Endothelial cell of umbilical vein (primary cell): ENCODE measurements at regions not wholly inside any gene's neighbourhood (a gene's known extent, or its start where the extent isn't known, plus 50 kb on each side); places are given as distances from the start of the nearest gene placed in this dataset.

Source experiments
- BruUV-seq: library from RNA; stranded (reverse); fragments of 400-500 nt; replicated peaks from 2 replicates; lab custom pipeline; 2021; lab: Mats Ljungman, UMichigan
- CTCF ChIA-PET: fragments of 300-600, 350-600 bp; sonication (Branson Sonifier 250); formaldehyde crosslinking; loops from one replicate; lab custom pipeline; 2021; ENCODE audit warnings: antibody characterized with exemption, inconsistent platforms; lab: Charles Lee
- POLR2A ChIA-PET: fragments of 300-600, 350-600 bp; sonication (Branson Sonifier 250); formaldehyde crosslinking; loops from one replicate; lab custom pipeline; 2021; ENCODE audit warnings: antibody characterized with exemption, inconsistent platforms; lab: Charles Lee
- DNase-seq: peaks from one replicate; pipeline ENCODE4 v3.0.0-alpha.2; 2011; ENCODE audit warnings: low read depth, low spot score
- FAIRE-seq: peaks from 2 replicates; lab custom pipeline; 2011; peaks lifted over from hg19 to GRCh38; lab: Jason Lieb, UNC
- H2AFZ ChIP-seq: 2 replicates; pipeline ENCODE4 v1.6.0; 2012; ENCODE audit warnings: low read depth, low read length, control low read depth, inconsistent platforms
- H3K27ac ChIP-seq: 2 replicates; pipeline ENCODE4 v1.5.1; 2011; ENCODE audit warnings: low read depth, mild to moderate bottlenecking, control low read depth, low read length, moderate library complexity; ENCODE audit not compliant: insufficient read depth
- H3K27me3 ChIP-seq, 2 experiments: 2 replicates each; pipeline versions ENCODE4 v1.6.0 to v1.6.1; 2011; ENCODE audit warnings: low read length in 2 of 2, mixed read lengths in 1 of 2; ENCODE audit not compliant: control insufficient read depth in 2 of 2, insufficient read depth in 2 of 2
- H3K36me3 ChIP-seq, 2 experiments: 2 replicates in 1 of 2; 3 replicates in 1 of 2; pipeline ENCODE4 v1.5.1; 2011; ENCODE audit warnings: low read length in 2 of 2, mild to moderate bottlenecking in 1 of 2, moderate library complexity in 1 of 2; ENCODE audit not compliant: control insufficient read depth in 2 of 2, insufficient read depth in 2 of 2; ENCODE audit errors: extremely low read depth in 1 of 2
- H3K4me1 ChIP-seq: 3 replicates; pipeline ENCODE4 v1.5.1; 2011; ENCODE audit warnings: mild to moderate bottlenecking, low read length; ENCODE audit not compliant: control insufficient read depth, insufficient read depth; ENCODE audit errors: extremely low read depth
- H3K4me2 ChIP-seq: 2 replicates; pipeline ENCODE4 v1.6.1; 2011; ENCODE audit warnings: low read length, control low read depth, mixed read lengths; ENCODE audit not compliant: insufficient read depth
- H3K4me3 ChIP-seq, 3 experiments: fragments of 200-600 bp in 1 of 3; sonication (generic), shearing (Covaris generic) in 1 of 3; replicated peaks in 1 of 3; 2 replicates each; pipeline ENCODE4 v1.5.1; 2011 to 2016; ENCODE audit warnings: control low read depth in 3 of 3, low read length in 3 of 3, mild to moderate bottlenecking in 2 of 3, inconsistent platforms in 1 of 3, low read depth in 1 of 3, moderate library complexity in 1 of 3; ENCODE audit not compliant: insufficient read depth in 1 of 3
- H3K79me2 ChIP-seq: 2 replicates; pipeline ENCODE4 v1.6.0; 2012; ENCODE audit warnings: low read length, inconsistent platforms; ENCODE audit not compliant: control insufficient read depth, insufficient read depth
- H3K9ac ChIP-seq: replicated peaks from 2 replicates; pipeline ENCODE3; 2011; ENCODE audit warnings: low read length, control low read depth; ENCODE audit not compliant: insufficient read depth; ENCODE audit errors: extremely low read depth
- H3K9me1 ChIP-seq: replicated peaks from 3 replicates; pipeline ENCODE4 v1.6.0; 2011; ENCODE audit warnings: mild to moderate bottlenecking, low read length; ENCODE audit not compliant: control insufficient read depth, insufficient read depth; ENCODE audit errors: extremely low read depth
- H3K9me3 ChIP-seq: replicated peaks from 2 replicates; pipeline ENCODE4 v1.5.1; 2012; ENCODE audit warnings: low read length, inconsistent platforms; ENCODE audit not compliant: control insufficient read depth, insufficient read depth
- H4K20me1 ChIP-seq: replicated peaks from 2 replicates; pipeline ENCODE3; 2011; ENCODE audit warnings: mild to moderate bottlenecking, low read length; ENCODE audit not compliant: control insufficient read depth, insufficient read depth; ENCODE audit errors: extremely low read depth
- EZH2 ChIP-seq: IDR thresholded peaks from 2 replicates; pipeline ENCODE4 v1.6.1; 2012; ENCODE audit warnings: borderline replicate concordance, low read depth, mild to moderate bottlenecking, moderate library complexity, low read length, inconsistent platforms; ENCODE audit not compliant: severe bottlenecking
- FOS ChIP-seq: IDR thresholded peaks from 2 replicates; pipeline ENCODE4 v1.6.1; 2011; ENCODE audit warnings: mild to moderate bottlenecking, low read length, moderate library complexity, borderline replicate concordance; ENCODE audit not compliant: insufficient read depth
- GATA2 ChIP-seq: IDR thresholded peaks from 2 replicates; pipeline ENCODE4 v1.7.0; 2011; ENCODE audit warnings: low read depth, mild to moderate bottlenecking, moderate library complexity, mixed read lengths, low read length; ENCODE audit not compliant: insufficient read length, insufficient read depth
- JUN ChIP-seq: IDR thresholded peaks from 2 replicates; pipeline ENCODE4 v1.6.1; 2011; ENCODE audit warnings: borderline replicate concordance, low read depth; ENCODE audit not compliant: insufficient read length, insufficient read depth
- MYC ChIP-seq: IDR thresholded peaks from one replicate; pipeline ENCODE4 v1.6.1; 2011; ENCODE audit warnings: mild to moderate bottlenecking, low read depth, low read length
- POLR2A ChIP-seq: IDR thresholded peaks from 2 replicates; pipeline ENCODE4 v1.6.1; 2012; ENCODE audit warnings: low read depth, mild to moderate bottlenecking, control low read depth, low read length
- POLR2AphosphoS5 ChIP-seq: IDR thresholded peaks from 2 replicates; pipeline ENCODE4 v1.6.1; 2012; ENCODE audit warnings: low read depth, mild to moderate bottlenecking, control low read depth, low read length, moderate library complexity; ENCODE audit not compliant: insufficient read depth
- dilution Hi-C: fragments of 300-500 bp; cut with MboI; formaldehyde crosslinking; loops from one replicate; pipeline ENCODE4 v1.15.0; 2019; ENCODE audit warnings: low sequenced_read_pairs; ENCODE audit not compliant: extremely low pct_ligation_motif_present
- intact Hi-C: fragments of 100-400 bp; cut with micrococcal nuclease; formaldehyde crosslinking; loops from one replicate; pipeline ENCODE4 v1.10.0; 2022
- TF ChIP-seq, protein P1 (sequence below), 2 donors: IDR thresholded peaks; 1 replicate in 1 of 2; 2 replicates in 1 of 2; pipeline ENCODE4 v1.5.1; 2011; ENCODE audit warnings: low read length in 2 of 2, mild to moderate bottlenecking in 2 of 2, moderate library complexity in 2 of 2, control low read depth in 1 of 2, inconsistent platforms in 1 of 2, low read depth in 1 of 2; ENCODE audit not compliant: insufficient read depth in 1 of 2; ENCODE audit errors: extremely low read depth in 1 of 2
- TF ChIP-seq, protein P2 (sequence below): IDR thresholded peaks from 2 replicates; pipeline ENCODE4 v1.6.1; 2011; ENCODE audit not compliant: insufficient read depth, insufficient read length

DNA sequence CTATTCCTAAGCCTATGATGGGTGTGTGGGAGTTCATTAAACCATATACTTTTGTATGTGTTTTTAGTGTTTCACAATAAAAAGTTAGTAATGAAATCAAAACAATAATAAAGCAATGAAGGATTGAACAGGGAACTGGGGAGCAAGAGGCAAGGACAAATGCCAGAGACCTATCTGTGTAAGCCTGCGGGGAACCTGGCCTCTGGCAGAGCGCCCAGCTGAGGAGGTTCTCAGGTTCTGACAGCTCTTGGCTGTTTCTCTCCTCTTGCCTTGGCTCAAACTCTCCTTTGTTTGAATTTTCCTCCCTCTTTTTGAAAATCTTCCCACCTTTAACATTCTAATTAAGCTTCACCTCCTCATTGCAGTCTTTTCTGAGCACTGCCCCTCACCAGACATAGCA lies 200.0 kb upstream of the NCKAP5 start:
- Histone ChIP-seq H3K4me3 (no peak overlapping the region), H3K27ac (no peak overlapping the region), H2AFZ (no peak overlapping the region), H4K20me1 (no peaks in the 10 kb centered on the region), H3K36me3 (no peaks in the 10 kb centered on the region), H3K4me2 (no peak overlapping the region), H3K4me1 (no peaks in the 10 kb centered on the region), H3K27me3 (no peaks in the 10 kb centered on the region), H3K9me1 (no peaks in the 10 kb centered on the region), H3K9me3 (no peaks in the 10 kb centered on the region), H3K9ac (no peak overlapping the region), H3K79me2 (no peaks in the 10 kb centered on the region)
- ChIA-PET POLR2A (no interaction called here), CTCF (no interaction called here)
- TF ChIP-seq, protein P1, sequence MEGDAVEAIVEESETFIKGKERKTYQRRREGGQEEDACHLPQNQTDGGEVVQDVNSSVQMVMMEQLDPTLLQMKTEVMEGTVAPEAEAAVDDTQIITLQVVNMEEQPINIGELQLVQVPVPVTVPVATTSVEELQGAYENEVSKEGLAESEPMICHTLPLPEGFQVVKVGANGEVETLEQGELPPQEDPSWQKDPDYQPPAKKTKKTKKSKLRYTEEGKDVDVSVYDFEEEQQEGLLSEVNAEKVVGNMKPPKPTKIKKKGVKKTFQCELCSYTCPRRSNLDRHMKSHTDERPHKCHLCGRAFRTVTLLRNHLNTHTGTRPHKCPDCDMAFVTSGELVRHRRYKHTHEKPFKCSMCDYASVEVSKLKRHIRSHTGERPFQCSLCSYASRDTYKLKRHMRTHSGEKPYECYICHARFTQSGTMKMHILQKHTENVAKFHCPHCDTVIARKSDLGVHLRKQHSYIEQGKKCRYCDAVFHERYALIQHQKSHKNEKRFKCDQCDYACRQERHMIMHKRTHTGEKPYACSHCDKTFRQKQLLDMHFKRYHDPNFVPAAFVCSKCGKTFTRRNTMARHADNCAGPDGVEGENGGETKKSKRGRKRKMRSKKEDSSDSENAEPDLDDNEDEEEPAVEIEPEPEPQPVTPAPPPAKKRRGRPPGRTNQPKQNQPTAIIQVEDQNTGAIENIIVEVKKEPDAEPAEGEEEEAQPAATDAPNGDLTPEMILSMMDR (IDR thresholded peaks at IDR 0.05; ENCODE audit: extremely low read depth in 1 of 2, insufficient read depth in 1 of 2, low read depth in 1 of 2, low read length in 2 of 2): no peak
- TF ChIP-seq POLR2AphosphoS5: no peak
- TF ChIP-seq FOS: no peak
- TF ChIP-seq EZH2: no peak
- TF ChIP-seq JUN: no peak
- TF ChIP-seq, protein P2, sequence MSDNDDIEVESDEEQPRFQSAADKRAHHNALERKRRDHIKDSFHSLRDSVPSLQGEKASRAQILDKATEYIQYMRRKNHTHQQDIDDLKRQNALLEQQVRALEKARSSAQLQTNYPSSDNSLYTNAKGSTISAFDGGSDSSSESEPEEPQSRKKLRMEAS: no peak
- TF ChIP-seq POLR2A: no peak
- TF ChIP-seq GATA2: no peak
- no peak for TF ChIP-seq MYC
- intact Hi-C loops: no loop called here
- no peak for FAIRE-seq
- no peak for DNase-seq
- dilution Hi-C loops: no loop called here
- BruUV-seq: no TSS peak
